ENCODE measurements at regions not wholly inside any gene's neighbourhood (a gene's known extent, or its start where the extent isn't known, plus 50 kb on each side); places are given as distances from the start of the nearest gene placed in this dataset.
"Not testable (repeated sequence)": the region's sequence is repeated elsewhere in the genome, so short reads cannot be mapped to it uniquely, and the experiment has no call there.

DNA sequence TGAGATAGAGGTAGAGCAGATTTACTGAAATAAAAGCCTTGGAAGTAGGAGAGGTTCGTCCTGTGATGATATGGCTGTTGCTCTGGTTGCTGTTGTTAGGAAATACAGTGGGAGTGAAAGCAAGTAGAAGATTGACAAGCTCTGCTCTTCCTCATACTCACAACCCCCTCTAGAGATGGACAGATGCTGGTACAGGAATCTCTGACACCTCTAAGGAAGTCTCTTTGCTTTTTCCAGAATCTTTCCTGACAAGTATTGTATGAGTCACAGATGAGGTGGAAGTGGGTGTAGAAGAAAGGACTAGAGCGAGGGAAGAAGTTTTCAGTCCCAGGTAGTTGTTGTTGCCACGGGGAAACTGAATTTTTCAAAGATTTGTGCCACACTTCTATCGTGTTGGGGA lies 337.8 kb downstream of the RPIA start:
- not testable (repeated sequence) for DNase-seq

DNA sequence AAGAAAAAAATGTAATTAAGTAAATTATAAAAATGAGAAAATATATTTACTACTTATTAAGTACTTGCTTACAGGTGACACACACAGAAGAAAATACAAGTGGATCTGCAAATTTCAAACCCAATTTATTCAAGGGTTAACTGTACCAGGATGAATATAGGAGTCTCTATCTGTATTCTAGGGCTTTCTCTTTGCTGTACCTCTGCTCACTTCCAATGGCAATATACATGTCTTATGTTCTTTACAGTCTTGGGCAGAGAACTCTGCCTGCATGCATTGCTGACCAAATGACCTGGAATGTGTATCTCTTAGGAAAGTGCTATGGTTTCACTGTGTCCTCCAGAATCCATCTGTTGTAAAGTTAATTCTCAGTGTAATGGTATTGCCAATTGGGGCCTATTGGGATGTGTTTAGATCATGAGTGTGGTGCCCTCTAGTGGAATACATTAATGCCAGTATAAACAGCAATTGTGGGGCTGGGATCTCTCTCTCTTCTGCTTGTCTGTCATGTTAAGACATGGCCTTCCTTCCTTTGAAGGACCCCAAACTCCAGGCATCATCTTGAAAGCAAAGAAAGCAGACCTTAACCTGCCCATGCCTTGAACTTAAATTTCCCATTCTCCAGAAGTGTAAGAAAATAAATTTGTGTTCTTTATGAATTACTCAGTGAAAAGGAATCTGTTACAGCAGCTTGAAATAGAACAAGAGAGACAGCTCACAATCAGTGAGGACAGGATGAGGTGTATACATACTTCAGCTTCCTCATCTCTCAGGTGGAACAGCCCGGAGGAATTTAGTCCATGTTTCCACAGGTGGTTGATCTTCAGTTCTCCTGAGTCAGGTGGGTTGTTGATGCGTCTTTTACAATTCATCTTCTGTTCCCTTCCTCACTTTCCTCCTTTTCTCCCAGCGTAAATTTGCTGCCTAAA lies 356.9 kb downstream of the RPIA start:
- peak; percentile 26 to 51 for DNase-seq

- not testable (repeated sequence) for DNase-seq
Measured at GRCh38 chr2:89058616-89059015, 367.1 kb downstream of the RPIA start.

- DNase-seq, result not testable (repeated sequence)
Measured at GRCh38 chr2:89061174-89061573, 369.7 kb downstream of the RPIA start.

DNA sequence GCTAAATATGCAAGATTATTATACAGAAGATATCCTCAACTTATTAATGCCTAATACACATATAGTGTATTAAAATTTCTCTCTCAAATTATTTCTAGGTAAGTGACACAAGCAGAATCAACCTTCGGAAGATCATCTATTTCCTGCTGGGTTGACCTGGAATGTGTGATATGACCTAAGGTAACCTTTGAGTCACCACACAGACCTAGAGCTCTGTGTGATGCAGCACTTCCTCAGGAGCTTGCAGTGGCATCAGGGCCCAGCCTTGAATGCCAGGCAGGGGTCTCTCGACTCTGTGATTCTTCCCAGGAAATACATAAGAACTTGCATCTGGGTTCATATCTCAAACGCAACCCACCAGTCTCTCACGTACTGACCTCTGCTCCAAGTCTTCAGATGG lies 385.3 kb downstream of the RPIA start:
- DNase-seq, result not testable (repeated sequence)

DNA sequence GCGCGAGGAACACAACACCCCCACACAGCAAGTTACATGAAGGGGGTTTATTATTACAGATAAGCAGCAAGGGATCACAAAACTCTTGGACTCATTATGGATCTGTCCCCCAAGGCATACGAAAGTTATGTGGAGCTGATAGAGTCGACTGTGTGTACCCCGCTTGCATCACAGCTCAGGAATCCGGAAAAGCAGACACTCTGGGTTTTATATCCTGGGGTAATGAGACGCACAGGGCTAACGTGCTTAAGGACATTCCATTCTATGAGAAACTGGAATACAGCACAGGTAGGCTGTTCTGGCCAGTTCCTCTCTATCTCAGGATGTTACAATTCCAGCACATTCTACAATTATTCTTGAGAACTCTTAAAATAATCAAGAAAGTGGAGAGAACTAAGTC lies 401.4 kb downstream of the RPIA start:
- DNase-seq, result not testable (repeated sequence)

GRCh38 chr2:89095060-89095459 lies 403.6 kb downstream of the RPIA start:
- DNase-seq, result not testable (repeated sequence)

DNA sequence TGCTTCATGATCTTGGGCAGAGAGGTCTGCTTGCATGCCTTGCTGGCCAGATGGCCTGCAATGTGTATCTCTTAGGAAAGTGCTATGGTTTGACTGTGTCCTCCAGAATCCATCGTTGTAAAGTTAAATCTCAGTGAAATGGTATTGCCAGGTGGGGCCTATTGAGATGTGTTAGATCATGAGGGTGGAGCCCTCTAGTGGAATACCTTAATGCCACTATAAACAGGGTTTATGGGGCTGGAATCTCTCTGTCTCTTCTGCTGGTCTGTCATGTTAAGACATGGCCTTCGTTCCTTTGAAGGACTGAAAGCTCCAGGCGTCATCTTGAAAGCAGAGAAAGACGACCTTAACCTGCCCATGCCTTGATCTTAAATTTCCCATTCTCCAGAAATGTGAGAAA lies 411.1 kb downstream of the RPIA start:
- DNase-seq, result not testable (repeated sequence)

- not testable (repeated sequence) for DNase-seq
Measured at GRCh38 chr2:89106369-89107019, 415.0 kb downstream of the RPIA start.

DNA sequence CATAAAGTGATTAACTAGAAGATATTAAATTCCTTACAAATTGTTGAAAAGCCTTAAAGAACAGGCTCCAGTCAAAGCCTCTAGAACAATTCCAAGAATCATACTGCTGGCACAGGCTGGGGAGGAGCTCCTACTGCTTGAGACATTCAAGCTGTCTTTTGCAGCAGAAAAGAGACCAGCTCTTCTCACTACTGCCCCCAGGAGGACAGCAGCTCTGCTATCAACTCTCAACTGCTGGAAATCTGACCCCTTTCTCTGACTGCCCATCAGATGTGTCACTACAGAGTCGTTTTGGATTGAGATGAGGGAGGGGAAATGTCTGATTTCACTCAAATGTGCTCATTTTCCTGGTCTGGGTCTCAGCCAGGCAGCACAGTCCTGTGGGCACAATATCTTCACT lies 421.0 kb downstream of the RPIA start:
- peak; percentile 0 to 3 for DNase-seq

GRCh38 chr2:89113286-89113685 lies 421.8 kb downstream of the RPIA start:
- DNase-seq, result not testable (repeated sequence)

- DNase-seq, result not testable (repeated sequence)
Measured at GRCh38 chr2:89129440-89129839, 438.0 kb downstream of the RPIA start.

DNA sequence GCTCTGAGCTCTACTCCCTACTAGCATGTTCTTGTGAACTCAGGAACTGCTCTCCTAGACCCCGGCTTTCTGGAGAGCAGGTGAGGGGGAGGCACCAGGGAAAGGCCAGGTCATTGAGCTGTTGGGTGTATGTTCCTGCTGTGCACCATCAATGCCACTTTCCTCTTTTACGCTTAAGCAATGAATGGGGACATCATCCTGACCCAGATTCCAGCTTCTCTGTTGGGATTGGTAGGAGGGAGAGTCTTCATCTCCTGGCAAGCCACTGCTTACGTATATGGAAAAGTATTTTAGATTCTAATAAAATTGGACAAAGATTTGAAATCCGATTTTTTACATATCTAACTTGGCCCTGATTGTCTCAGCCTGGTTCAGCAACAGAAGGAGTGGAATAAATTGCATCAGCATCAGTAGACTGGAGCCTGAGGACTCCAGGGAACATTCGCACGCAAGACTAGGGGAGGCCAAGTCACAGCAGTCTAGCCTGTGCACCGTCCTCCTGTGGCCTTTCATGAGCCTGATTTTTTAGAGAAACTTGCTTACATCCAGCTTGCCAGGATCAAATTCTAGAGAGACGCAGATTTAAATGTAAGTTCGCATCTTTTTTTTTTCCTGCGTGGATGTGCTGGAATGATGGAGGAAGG lies 439.3 kb downstream of the RPIA start:
- not testable (repeated sequence) for DNase-seq

DNA sequence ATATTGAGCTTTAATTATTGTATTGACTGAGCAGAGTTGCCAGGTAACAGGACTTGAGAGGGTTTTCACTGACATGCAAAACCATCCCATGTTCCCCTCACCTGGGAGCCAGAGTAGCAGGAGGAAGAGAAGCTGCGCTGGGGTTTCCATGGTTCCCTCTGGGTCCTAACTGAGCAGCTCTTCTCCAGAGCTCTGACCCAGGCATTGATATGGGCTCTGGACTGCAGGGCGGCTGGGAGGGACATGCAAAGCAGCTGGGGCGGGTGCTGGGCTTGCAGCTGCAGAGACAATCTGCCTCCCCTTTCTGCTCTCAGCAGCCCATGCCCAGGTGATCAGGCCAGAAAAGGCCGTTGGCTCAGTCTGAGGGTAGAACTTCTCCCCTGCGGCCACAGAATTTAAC lies 451.5 kb downstream of the RPIA start:
- DNase-seq, result not testable (repeated sequence)

DNA sequence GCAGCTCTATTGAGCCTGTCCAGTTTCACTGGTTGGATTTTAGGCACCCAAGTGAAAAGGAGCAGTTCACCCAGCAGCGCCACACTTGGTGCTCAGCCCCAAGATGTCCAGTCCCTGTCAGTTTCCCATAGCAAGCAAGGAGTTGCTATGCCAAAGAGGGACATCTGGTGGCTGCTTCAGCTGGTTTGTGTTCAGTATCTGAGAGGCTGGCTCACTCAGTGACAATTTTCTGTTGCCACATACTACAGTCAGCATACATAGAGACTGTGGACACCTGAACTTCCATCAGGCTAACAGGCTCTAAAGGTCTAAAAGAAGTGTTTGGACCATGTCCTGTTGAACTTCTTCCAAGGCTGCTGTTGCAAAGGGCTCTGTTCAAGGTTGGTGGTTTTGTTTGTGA lies 453.9 kb downstream of the RPIA start:
- DNase-seq, result not testable (repeated sequence)

DNA sequence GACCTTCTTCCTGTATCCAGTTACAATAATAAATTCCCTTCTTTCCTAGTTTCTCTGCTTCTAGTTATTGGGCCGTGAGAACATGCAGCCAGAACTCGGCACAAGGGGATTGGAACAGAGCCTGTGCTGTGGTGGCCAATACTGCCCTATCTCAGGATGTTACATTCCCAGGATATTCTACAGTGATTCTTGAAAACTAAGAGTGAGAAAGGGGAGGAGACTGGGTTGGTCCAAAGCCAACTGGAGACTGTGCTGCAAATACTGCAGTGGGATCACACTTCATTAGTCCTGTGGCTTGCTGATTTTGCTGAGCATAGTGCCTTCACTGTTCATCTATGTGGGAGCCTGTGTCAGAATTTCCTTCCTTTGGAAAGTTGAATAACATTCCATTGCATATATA lies 456.8 kb downstream of the RPIA start:
- not testable (repeated sequence) for DNase-seq

DNA sequence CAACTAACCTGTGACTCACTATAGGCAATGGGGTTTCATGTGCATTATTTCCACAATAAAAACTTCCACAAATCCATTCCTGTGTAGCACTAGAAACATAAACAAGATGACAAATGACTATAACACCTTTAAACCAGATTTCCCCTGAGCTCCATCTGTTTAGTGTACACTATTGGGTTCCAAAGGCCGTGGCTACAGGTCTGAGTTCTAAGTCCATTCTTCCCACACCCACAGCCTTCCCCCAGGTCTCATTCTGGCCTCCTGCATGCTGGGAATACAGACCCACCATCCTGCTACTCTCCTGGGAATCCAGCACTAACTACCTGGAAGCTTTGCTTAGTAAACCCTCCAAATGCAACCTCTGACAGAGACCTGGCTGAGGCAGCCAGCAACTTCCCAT lies 460.2 kb downstream of the RPIA start:
- DNase-seq, result not testable (repeated sequence)

DNA sequence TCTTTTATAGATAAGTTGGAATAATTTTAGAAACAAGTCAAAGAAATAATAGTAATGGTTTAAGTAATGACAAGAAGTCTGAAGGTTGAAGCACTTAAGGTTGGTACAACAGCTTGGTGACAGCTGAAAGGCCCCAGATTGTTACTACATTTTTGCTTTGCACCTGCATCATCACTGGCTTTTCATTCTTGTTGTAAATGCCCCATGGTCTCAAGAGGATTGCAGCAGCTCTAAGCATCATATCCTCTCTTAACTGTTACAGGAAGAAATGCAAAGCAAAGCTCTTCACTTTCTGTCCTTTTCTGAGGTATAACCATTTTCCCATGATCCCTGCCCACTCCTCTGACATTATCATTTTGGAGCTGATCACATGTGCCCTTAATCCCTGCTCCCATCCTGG lies 461.0 kb downstream of the RPIA start:
- not testable (repeated sequence) for DNase-seq

- not testable (repeated sequence) for DNase-seq
Measured at GRCh38 chr2:89153210-89153609, 461.7 kb downstream of the RPIA start.

- DNase-seq, result not testable (repeated sequence)
Measured at GRCh38 chr2:89154247-89154682, 462.8 kb downstream of the RPIA start.

DNA sequence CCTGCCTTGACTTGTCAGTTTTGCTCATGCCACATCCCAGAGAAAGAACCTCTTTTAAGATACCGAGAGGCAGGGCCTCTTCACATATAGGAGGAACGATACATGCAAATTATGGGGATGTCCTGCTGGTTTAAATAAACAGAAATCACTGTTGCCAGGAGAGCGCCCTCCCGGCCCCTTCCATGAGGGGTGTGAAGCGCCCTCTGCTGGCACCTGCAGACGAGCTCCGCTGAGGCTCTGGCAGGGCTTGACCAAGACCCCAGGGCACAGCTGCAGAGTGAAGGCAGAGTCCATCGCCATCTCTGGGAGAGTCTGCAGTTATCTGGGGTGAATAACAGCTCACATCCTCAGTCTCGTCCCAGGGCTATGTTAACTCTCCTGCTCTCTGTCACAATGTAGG lies 468.8 kb downstream of the RPIA start:
- not testable (repeated sequence) for DNase-seq

DNA sequence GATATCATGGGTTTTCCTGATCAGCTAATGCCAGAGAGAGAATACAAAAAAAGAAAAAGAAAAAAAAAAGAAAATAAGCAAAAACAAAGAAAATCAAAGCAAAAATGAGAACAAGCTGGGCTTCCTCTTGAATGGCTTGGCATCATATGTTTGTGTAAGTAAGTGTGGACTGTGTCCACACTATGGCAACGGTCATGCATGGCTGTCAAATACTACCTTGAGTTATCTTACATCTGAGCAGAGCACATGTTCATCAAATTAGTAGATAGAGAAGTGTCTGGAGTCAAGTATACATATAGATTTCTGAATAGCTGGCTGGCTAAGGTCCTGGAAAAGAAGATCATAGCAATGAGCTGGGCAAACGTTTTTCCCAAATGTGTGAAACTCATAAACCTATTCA lies 470.2 kb downstream of the RPIA start:
- DNase-seq, result not testable (repeated sequence)

GRCh38 chr2:89170506-89171173 lies 479.2 kb downstream of the RPIA start:
- not testable (repeated sequence) for DNase-seq
